ENCODE measurements at regions not wholly inside any gene's neighbourhood (a gene's known extent, or its start where the extent isn't known, plus 50 kb on each side); places are given as distances from the start of the nearest gene placed in this dataset.

DNA sequence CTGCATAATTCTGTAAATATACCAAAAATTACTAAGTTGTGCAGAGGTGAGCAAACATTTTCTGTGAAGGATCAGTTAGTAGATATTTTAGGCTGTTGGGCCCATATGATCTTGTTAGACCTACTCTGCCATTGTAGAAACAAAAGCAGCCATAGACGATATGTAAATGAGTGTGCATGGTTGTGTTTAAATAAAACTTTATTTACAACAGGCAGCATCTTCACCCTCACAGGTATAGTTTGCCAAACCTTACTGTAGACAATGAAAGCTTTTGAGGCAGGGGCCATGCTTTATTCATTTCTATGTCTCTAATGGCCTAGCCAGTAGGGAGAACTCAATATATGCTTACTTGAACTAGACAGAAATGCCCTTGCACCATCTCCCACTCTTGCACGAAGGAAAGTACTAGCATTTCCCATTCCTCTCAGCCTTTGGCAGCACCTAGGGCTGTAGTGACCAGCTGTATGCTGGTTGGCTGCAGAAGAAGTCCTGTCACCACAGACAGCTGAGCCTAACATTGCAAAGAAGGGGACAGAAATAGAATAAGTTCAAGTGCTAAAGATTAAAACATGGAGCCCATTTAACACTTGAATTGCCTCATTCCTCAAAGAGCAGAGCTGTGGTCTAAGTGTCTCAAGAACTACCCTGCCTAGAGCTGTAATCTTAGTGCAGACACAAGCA is 305.1 kb upstream of the MGAT5 start:
- no peaks in the 10 kb centered on the region for H3K36me3 Mint-ChIP-seq (ENCODE audit: low read depth)
- H3K4me3 Mint-ChIP-seq, result no peak overlapping the region
- Histone ChIP-seq H2AFZ (no peak overlapping the region), H4K20me1 (replicated peaks; ENCODE audit: insufficient read depth) (no peaks in the 10 kb centered on the region), H3K27me3 (ENCODE audit: insufficient read depth) (no peaks in the 10 kb centered on the region), H3K79me2 (replicated peaks; ENCODE audit: insufficient read depth) (no peaks in the 10 kb centered on the region), H3K9me2 (ENCODE audit: insufficient read depth) (no peaks in the 10 kb centered on the region), H3K36me3 (ENCODE audit: insufficient read depth) (no peaks in the 10 kb centered on the region), H3K4me3 (no peak overlapping the region), H3F3A (replicated peaks; ENCODE audit: low read depth) (no peaks in the 10 kb centered on the region), H3K4me2 (no peak overlapping the region), H3K4me1 (ENCODE audit: insufficient read depth) (no peaks in the 10 kb centered on the region), H3K27ac (ENCODE audit: low read depth) (no peak overlapping the region)
- DNase-seq (ENCODE audit: low spot score) (no peak), ATAC-seq (no peak)
- no peaks in the 10 kb centered on the region for H3K4me1 Mint-ChIP-seq
- H3K27ac Mint-ChIP-seq, result no peak overlapping the region
- H3K27me3 Mint-ChIP-seq (ENCODE audit: insufficient read depth, low read depth, poor library complexity), result no peaks in the 10 kb centered on the region
- H3K9me3 Mint-ChIP-seq, result no peaks in the 10 kb centered on the region
- TF ChIP-seq CREB1 (CRISPR knock-in tag; IDR thresholded peaks at IDR 0.05; ENCODE audit: low read depth), result no peak
- TF ChIP-seq ZNF331 (CRISPR knock-in tag; IDR thresholded peaks at IDR 0.05; ENCODE audit: low read depth), result no peak
- no peak for TF ChIP-seq JUNB (IDR thresholded peaks at IDR 0.05; ENCODE audit: unreplicated experiment)
- TF ChIP-seq, protein P1, sequence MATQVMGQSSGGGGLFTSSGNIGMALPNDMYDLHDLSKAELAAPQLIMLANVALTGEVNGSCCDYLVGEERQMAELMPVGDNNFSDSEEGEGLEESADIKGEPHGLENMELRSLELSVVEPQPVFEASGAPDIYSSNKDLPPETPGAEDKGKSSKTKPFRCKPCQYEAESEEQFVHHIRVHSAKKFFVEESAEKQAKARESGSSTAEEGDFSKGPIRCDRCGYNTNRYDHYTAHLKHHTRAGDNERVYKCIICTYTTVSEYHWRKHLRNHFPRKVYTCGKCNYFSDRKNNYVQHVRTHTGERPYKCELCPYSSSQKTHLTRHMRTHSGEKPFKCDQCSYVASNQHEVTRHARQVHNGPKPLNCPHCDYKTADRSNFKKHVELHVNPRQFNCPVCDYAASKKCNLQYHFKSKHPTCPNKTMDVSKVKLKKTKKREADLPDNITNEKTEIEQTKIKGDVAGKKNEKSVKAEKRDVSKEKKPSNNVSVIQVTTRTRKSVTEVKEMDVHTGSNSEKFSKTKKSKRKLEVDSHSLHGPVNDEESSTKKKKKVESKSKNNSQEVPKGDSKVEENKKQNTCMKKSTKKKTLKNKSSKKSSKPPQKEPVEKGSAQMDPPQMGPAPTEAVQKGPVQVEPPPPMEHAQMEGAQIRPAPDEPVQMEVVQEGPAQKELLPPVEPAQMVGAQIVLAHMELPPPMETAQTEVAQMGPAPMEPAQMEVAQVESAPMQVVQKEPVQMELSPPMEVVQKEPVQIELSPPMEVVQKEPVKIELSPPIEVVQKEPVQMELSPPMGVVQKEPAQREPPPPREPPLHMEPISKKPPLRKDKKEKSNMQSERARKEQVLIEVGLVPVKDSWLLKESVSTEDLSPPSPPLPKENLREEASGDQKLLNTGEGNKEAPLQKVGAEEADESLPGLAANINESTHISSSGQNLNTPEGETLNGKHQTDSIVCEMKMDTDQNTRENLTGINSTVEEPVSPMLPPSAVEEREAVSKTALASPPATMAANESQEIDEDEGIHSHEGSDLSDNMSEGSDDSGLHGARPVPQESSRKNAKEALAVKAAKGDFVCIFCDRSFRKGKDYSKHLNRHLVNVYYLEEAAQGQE (IDR thresholded peaks at IDR 0.05; ENCODE audit: unreplicated experiment), result no peak
- TF ChIP-seq EZH2 (IDR thresholded peaks at IDR 0.05; ENCODE audit: low read depth, unreplicated experiment), result no peak
- no peak for TF ChIP-seq POLR2AphosphoS5 (IDR thresholded peaks at IDR 0.05; ENCODE audit: low read depth)
- no peak for TF ChIP-seq NANOG (IDR thresholded peaks at IDR 0.05; ENCODE audit: borderline replicate concordance)
- TF ChIP-seq, protein P2, sequence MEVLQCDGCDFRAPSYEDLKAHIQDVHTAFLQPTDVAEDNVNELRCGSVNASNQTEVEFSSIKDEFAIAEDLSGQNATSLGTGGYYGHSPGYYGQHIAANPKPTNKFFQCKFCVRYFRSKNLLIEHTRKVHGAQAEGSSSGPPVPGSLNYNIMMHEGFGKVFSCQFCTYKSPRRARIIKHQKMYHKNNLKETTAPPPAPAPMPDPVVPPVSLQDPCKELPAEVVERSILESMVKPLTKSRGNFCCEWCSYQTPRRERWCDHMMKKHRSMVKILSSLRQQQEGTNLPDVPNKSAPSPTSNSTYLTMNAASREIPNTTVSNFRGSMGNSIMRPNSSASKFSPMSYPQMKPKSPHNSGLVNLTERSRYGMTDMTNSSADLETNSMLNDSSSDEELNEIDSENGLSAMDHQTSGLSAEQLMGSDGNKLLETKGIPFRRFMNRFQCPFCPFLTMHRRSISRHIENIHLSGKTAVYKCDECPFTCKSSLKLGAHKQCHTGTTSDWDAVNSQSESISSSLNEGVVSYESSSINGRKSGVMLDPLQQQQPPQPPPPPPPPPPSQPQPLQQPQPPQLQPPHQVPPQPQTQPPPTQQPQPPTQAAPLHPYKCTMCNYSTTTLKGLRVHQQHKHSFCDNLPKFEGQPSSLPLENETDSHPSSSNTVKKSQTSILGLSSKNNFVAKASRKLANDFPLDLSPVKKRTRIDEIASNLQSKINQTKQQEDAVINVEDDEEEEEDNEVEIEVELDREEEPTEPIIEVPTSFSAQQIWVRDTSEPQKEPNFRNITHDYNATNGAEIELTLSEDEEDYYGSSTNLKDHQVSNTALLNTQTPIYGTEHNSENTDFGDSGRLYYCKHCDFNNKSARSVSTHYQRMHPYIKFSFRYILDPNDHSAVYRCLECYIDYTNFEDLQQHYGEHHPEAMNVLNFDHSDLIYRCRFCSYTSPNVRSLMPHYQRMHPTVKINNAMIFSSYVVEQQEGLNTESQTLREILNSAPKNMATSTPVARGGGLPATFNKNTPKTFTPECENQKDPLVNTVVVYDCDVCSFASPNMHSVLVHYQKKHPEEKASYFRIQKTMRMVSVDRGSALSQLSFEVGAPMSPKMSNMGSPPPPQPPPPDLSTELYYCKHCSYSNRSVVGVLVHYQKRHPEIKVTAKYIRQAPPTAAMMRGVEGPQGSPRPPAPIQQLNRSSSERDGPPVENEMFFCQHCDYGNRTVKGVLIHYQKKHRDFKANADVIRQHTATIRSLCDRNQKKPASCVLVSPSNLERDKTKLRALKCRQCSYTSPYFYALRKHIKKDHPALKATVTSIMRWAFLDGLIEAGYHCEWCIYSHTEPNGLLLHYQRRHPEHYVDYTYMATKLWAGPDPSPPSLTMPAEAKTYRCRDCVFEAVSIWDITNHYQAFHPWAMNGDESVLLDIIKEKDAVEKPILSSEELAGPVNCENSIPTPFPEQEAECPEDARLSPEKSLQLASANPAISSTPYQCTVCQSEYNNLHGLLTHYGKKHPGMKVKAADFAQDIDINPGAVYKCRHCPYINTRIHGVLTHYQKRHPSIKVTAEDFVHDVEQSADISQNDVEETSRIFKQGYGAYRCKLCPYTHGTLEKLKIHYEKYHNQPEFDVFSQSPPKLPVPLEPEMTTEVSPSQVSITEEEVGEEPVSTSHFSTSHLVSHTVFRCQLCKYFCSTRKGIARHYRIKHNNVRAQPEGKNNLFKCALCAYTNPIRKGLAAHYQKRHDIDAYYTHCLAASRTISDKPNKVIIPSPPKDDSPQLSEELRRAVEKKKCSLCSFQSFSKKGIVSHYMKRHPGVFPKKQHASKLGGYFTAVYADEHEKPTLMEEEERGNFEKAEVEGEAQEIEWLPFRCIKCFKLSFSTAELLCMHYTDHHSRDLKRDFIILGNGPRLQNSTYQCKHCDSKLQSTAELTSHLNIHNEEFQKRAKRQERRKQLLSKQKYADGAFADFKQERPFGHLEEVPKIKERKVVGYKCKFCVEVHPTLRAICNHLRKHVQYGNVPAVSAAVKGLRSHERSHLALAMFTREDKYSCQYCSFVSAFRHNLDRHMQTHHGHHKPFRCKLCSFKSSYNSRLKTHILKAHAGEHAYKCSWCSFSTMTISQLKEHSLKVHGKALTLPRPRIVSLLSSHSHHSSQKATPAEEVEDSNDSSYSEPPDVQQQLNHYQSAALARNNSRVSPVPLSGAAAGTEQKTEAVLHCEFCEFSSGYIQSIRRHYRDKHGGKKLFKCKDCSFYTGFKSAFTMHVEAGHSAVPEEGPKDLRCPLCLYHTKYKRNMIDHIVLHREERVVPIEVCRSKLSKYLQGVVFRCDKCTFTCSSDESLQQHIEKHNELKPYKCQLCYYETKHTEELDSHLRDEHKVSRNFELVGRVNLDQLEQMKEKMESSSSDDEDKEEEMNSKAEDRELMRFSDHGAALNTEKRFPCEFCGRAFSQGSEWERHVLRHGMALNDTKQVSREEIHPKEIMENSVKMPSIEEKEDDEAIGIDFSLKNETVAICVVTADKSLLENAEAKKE (CRISPR knock-in tag; IDR thresholded peaks at IDR 0.05), result no peak
- no peak for TF ChIP-seq EZH2phosphoT487 (IDR thresholded peaks at IDR 0.05; ENCODE audit: unreplicated experiment)
- TF ChIP-seq ZNF114 (CRISPR knock-in tag; IDR thresholded peaks at IDR 0.05), result no peak
- TF ChIP-seq STAT1 (IDR thresholded peaks at IDR 0.05; ENCODE audit: unreplicated experiment), result no peak
- TF ChIP-seq, protein P3, sequence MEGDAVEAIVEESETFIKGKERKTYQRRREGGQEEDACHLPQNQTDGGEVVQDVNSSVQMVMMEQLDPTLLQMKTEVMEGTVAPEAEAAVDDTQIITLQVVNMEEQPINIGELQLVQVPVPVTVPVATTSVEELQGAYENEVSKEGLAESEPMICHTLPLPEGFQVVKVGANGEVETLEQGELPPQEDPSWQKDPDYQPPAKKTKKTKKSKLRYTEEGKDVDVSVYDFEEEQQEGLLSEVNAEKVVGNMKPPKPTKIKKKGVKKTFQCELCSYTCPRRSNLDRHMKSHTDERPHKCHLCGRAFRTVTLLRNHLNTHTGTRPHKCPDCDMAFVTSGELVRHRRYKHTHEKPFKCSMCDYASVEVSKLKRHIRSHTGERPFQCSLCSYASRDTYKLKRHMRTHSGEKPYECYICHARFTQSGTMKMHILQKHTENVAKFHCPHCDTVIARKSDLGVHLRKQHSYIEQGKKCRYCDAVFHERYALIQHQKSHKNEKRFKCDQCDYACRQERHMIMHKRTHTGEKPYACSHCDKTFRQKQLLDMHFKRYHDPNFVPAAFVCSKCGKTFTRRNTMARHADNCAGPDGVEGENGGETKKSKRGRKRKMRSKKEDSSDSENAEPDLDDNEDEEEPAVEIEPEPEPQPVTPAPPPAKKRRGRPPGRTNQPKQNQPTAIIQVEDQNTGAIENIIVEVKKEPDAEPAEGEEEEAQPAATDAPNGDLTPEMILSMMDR (conservative IDR thresholded peaks at IDR 0.05; ENCODE audit: low read depth in 2 of 2), result no peak
- TF ChIP-seq, protein P4, sequence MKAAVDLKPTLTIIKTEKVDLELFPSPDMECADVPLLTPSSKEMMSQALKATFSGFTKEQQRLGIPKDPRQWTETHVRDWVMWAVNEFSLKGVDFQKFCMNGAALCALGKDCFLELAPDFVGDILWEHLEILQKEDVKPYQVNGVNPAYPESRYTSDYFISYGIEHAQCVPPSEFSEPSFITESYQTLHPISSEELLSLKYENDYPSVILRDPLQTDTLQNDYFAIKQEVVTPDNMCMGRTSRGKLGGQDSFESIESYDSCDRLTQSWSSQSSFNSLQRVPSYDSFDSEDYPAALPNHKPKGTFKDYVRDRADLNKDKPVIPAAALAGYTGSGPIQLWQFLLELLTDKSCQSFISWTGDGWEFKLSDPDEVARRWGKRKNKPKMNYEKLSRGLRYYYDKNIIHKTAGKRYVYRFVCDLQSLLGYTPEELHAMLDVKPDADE (IDR thresholded peaks at IDR 0.05), result no peak

All from GM23338 (cell line).